Stomach (tissue), 8 donors: ENCODE measurements at regions not wholly inside any gene's neighbourhood (a gene's known extent, or its start where the extent isn't known, plus 50 kb on each side); places are given as distances from the start of the nearest gene placed in this dataset.

ENCODE experiments used
- DNase-seq, 2 donors: peaks; one replicate each; pipeline versions ENCODE4 v3.0.0 to v3.0.0-alpha.2; 2013 to 2019
- H3K27ac ChIP-seq, 5 donors: fragments of 200-600 bp in 4 of 5; sonication (generic) in 4 of 5; one replicate each; pipeline ENCODE4 v1.5.1; 2013 to 2019; ENCODE audit warnings: mild to moderate bottlenecking in 1 of 5, moderate library complexity in 1 of 5
- H3K27me3 ChIP-seq, 3 donors: fragments of 200-600 bp; sonication (generic); one replicate each; pipeline ENCODE4 v1.5.1; 2017 to 2019; ENCODE audit warnings: mixed run types in 1 of 3
- H3K36me3 ChIP-seq, 4 donors: fragments of 200-600 bp; sonication (generic); 1 replicate in 3 of 4; 2 replicates in 1 of 4; pipeline ENCODE4 v1.5.1; 2016 to 2019
- H3K4me1 ChIP-seq, 4 donors: fragments of 200-600 bp; sonication (generic); one replicate each; pipeline ENCODE4 v1.5.1; 2016 to 2019
- H3K4me3 ChIP-seq, 4 donors: fragments of 200-600 bp; sonication (generic) in 3 of 4; one replicate each; pipeline ENCODE4 v1.5.1; 2016 to 2019; ENCODE audit warnings: mild to moderate bottlenecking in 1 of 4
- H3K9me3 ChIP-seq, 4 donors: fragments of 200-600 bp; sonication (generic); one replicate each; pipeline ENCODE4 v1.5.1; 2016 to 2019
- EP300 ChIP-seq: sonication (generic); formaldehyde crosslinking; IDR thresholded peaks from one replicate; pipeline ENCODE4 v1.6.1; 2017; ENCODE audit warnings: antibody characterized with exemption
- POLR2A ChIP-seq, 4 donors: fragments of 450-650 bp; IDR thresholded peaks; one replicate each; pipeline ENCODE4 v1.6.1; 2016; ENCODE audit warnings: antibody characterized with exemption in 4 of 4, control low read depth in 2 of 4, mild to moderate bottlenecking in 1 of 4, moderate library complexity in 1 of 4
- POLR2AphosphoS5 ChIP-seq, 3 donors: sonication (generic); formaldehyde crosslinking; IDR thresholded peaks; one replicate each; pipeline ENCODE4 v1.6.1; 2016; ENCODE audit warnings: antibody characterized with exemption in 3 of 3
- WGBS, 5 donors: extraction: QIAGEN DNeasy Blood & Tissue Kit in 3 of 5; methylation state at CpG; one replicate each; pipeline versions ENCODE4 v1.1.5 to v1.1.7; 2013 to 2018; 5-methylcytosine and 5-hydroxymethylcytosine counted together
- intact Hi-C: fragments of 100-400 bp; cut with DNase I; formaldehyde crosslinking; loops from one replicate; pipeline ENCODE4 v1.15.1; 2023; ENCODE audit warnings: low total_unique reads
- TF ChIP-seq, protein P1 (sequence below), 7 experiments: fragments of 450-650 bp in 4 of 7; fragments of 200-600 bp in 3 of 7; sonication (generic) in 3 of 7; IDR thresholded peaks; one replicate each; pipeline ENCODE4 v1.5.1; 2016 to 2019; ENCODE audit warnings: antibody characterized with exemption in 7 of 7, control low read depth in 2 of 7, mild to moderate bottlenecking in 1 of 7
- donor health status: healthy with polysubstance abuse.
- donor health status: Bipolar disorder and iron deficiency.
- donor health status: healthy.

DNA sequence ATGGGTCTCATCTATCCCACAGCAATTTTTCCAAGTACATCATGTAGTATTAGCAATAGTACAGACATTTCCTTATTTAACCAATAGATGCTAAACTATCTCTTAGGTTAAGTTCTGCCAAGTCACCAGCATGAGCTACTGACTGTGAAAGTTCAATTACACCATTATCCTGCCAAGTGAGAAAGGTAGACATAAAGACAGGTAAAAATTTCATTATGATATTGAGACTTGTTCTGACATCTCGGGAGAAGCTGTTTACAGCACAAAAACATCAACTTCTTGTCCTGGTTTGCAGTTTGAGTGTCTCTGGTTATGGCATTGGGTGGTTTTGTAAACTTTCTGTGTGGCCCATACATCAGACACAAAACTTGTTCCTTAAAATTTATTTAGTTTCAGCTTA lies 622.4 kb upstream of the PCDH10 start:
- no peaks in the 10 kb centered on the region for H3K9me3 ChIP-seq
- WGBS, 5 donors: 60 to 72% (median 68%) methylated on average over 1 of the region's 1 CpG

DNA sequence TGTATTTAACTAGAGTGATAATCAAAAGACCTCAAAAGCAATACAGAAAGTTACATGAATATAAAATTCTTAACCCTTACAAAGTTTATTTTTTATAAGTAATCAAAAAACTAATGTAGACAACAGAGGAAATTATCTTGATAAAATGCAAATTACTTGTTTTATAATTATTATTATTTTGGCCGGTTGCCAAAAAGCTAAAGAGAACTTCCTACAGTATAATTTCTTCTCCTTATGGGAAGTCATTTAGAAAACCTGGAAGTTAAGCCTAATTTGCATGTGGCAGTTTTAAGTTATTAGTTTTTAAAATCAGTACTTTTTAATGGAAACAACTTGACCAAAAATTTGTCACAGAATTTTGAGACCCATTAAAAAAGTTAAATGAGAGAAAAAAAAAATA lies 621.3 kb upstream of the PCDH10 start:
- H3K27ac ChIP-seq: no peak overlapping the region
- no peak for TF ChIP-seq POLR2AphosphoS5 (IDR thresholded peaks at IDR 0.05)
- no peak for TF ChIP-seq POLR2A (IDR thresholded peaks at IDR 0.05)
- TF ChIP-seq, protein P1, sequence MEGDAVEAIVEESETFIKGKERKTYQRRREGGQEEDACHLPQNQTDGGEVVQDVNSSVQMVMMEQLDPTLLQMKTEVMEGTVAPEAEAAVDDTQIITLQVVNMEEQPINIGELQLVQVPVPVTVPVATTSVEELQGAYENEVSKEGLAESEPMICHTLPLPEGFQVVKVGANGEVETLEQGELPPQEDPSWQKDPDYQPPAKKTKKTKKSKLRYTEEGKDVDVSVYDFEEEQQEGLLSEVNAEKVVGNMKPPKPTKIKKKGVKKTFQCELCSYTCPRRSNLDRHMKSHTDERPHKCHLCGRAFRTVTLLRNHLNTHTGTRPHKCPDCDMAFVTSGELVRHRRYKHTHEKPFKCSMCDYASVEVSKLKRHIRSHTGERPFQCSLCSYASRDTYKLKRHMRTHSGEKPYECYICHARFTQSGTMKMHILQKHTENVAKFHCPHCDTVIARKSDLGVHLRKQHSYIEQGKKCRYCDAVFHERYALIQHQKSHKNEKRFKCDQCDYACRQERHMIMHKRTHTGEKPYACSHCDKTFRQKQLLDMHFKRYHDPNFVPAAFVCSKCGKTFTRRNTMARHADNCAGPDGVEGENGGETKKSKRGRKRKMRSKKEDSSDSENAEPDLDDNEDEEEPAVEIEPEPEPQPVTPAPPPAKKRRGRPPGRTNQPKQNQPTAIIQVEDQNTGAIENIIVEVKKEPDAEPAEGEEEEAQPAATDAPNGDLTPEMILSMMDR (IDR thresholded peaks at IDR 0.05): no peak
- TF ChIP-seq EP300: no peak
- no peak overlapping the region for H3K4me3 ChIP-seq
- 46 to 79% (median 62%) methylated on average over 1 of the region's 1 CpG for WGBS, 5 donors
- DNase-seq: no peak
- no peaks in the 10 kb centered on the region for H3K4me1 ChIP-seq
- no peaks in the 10 kb centered on the region for H3K36me3 ChIP-seq
- H3K27me3 ChIP-seq: no peaks in the 10 kb centered on the region
- no peaks in the 10 kb centered on the region for H3K9me3 ChIP-seq
- intact Hi-C loops: no loop called here

More for the DNA sequence above, 622.4 kb upstream of the PCDH10 start:
- no peaks in the 10 kb centered on the region for H3K27me3 ChIP-seq
- no peaks in the 10 kb centered on the region for H3K4me1 ChIP-seq
- no peak overlapping the region for H3K27ac ChIP-seq
- H3K36me3 ChIP-seq: no peaks in the 10 kb centered on the region
- TF ChIP-seq POLR2AphosphoS5 (IDR thresholded peaks at IDR 0.05) (no peak), POLR2A (IDR thresholded peaks at IDR 0.05) (no peak), EP300 (no peak)
- TF ChIP-seq, protein P1 (IDR thresholded peaks at IDR 0.05): no peak
- no peak overlapping the region for H3K4me3 ChIP-seq
- DNase-seq: no peak
- intact Hi-C loops: no loop called here

DNA sequence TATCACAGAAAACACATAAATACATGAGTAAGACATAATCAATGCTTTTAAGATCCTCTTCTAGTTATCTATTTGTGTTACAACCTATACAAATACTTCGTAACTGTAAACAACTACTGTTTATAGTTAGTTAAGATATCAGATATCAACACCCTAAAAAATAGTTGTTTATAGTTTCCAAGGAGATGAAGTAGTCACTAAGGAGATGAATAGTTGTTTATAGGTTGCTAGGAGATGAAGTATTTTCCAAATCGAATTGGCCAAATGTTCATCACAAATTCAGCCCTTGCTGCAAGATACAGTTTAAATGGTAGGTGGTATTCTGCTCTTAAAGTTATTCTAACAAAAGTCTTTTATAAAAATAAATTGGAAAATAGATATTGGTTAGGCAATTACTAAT lies 618.2 kb upstream of the PCDH10 start:
- H3K9me3 ChIP-seq: no peaks in the 10 kb centered on the region
- TF ChIP-seq EP300 (no peak), POLR2AphosphoS5 (IDR thresholded peaks at IDR 0.05) (no peak), POLR2A (IDR thresholded peaks at IDR 0.05) (no peak)
- TF ChIP-seq, protein P1 (IDR thresholded peaks at IDR 0.05): no peak
- H3K4me1 ChIP-seq: no peaks in the 10 kb centered on the region
- H3K27me3 ChIP-seq: no peaks in the 10 kb centered on the region
- H3K4me3 ChIP-seq: no peak overlapping the region
- H3K36me3 ChIP-seq: no peaks in the 10 kb centered on the region
- intact Hi-C loops: no loop called here
- H3K27ac ChIP-seq: no peak overlapping the region
- peak in 1 of 2 donors; percentile 5 for DNase-seq
- 39 to 46% (median 42%) methylated on average over 2 of the region's 2 CpGs for WGBS, 5 donors

GRCh38 chr4:132540268-132540667 lies 608.8 kb upstream of the PCDH10 start:
- Histone ChIP-seq H3K27ac (no peak overlapping the region), H3K27me3 (no peaks in the 10 kb centered on the region), H3K36me3 (no peaks in the 10 kb centered on the region), H3K4me1 (no peaks in the 10 kb centered on the region), H3K4me3 (no peak overlapping the region), H3K9me3 (peaks cover 0 to 3% (median 0%) of the 10 kb centered on the region in 4 donors)
- intact Hi-C loops: no loop called here
- DNase-seq: no peak
- TF ChIP-seq, protein P1 (IDR thresholded peaks at IDR 0.05): no peak
- no peak for TF ChIP-seq POLR2AphosphoS5 (IDR thresholded peaks at IDR 0.05)
- WGBS, 5 donors: 33 to 90% (median 67%) methylated on average over 1 of the region's 1 CpG
